ENCODE measurements at regions not wholly inside any gene's neighbourhood (a gene's known extent, or its start where the extent isn't known, plus 50 kb on each side); places are given as distances from the start of the nearest gene placed in this dataset.

DNA sequence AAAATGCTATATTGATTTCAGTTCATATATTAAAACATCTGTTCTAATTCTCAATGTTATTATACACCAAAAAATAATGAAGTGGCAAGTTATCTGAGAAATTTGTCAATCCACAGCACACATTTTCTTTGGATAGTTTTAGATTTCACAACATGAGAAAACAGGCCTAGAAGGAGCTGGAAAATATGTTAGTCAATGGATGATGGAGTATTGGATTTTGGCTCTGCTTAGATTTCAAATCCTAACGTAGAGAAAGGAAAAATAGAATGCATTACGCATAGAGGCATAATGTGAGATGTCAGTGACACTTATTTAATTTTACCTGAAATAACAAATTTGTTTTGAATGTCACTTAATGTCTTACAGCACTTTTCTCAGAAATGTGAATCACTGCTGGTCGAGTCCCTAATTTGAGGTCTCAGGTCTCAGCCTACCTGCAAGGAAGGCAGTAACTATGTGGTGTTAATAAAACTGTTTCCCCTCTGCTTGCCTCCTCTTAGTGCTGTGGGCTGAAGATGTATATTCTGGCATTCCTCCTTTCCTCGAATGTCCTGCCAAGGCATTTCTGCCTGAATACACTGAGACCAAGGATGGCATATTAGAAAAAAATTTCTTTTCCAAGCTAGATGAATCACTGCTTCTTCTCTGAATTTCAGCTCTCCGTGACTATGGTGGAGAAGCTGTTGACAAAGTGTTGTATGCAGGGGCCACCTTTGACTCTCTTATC is 232.4 kb downstream of the POSTN start:
- H3K27me3 ChIP-seq (ENCODE audit: control insufficient read depth in 1 of 2, insufficient read depth in 2 of 2, low read length in 2 of 2): no peaks in the 10 kb centered on the region
- H3K4me3 ChIP-seq (replicated peaks in 1 of 3; ENCODE audit: insufficient read depth in 1 of 3, low read depth in 2 of 3, low read length in 3 of 3): no peak overlapping the region
- H3K9ac ChIP-seq (ENCODE audit: insufficient read depth, low read depth, low read length): no peak overlapping the region
- H3K79me2 ChIP-seq (ENCODE audit: insufficient read depth, low read length): no peaks in the 10 kb centered on the region
- no peak overlapping the region for H2AFZ ChIP-seq (ENCODE audit: low read length)
- H3K27ac ChIP-seq (ENCODE audit: extremely low read length, insufficient read depth, low read length): no peak overlapping the region
- TF ChIP-seq SAP130 (CRISPR knock-in tag; IDR thresholded peaks at IDR 0.05; ENCODE audit: low read depth) (no peak), ZNF709 (CRISPR knock-in tag; IDR thresholded peaks at IDR 0.05) (no peak), ZNF567 (CRISPR knock-in tag; IDR thresholded peaks at IDR 0.05; ENCODE audit: borderline replicate concordance) (no peak), FOXK1 (CRISPR knock-in tag; IDR thresholded peaks at IDR 0.05; ENCODE audit: borderline replicate concordance, low read depth) (no peak), ZNF619 (CRISPR knock-in tag; IDR thresholded peaks at IDR 0.05) (no peak), ARID2 (CRISPR knock-in tag; IDR thresholded peaks at IDR 0.05; ENCODE audit: borderline replicate concordance) (no peak), CBX2 (IDR thresholded peaks at IDR 0.05; ENCODE audit: low read depth, low read length) (no peak), CBX2 (CRISPR knock-in tag; IDR thresholded peaks at IDR 0.05; ENCODE audit: low read depth) (no peak), ZNF616 (CRISPR knock-in tag; IDR thresholded peaks at IDR 0.05; ENCODE audit: low read depth) (no peak), RAD21 (CRISPR knock-in tag; IDR thresholded peaks at IDR 0.05) (no peak), CEBPG (CRISPR knock-in tag; IDR thresholded peaks at IDR 0.05) (no peak), MXD4 (CRISPR knock-in tag; IDR thresholded peaks at IDR 0.05) (no peak), ZNF850 (CRISPR knock-in tag; conservative IDR thresholded peaks at IDR 0.05) (no peak)
- TF ChIP-seq, protein P1, sequence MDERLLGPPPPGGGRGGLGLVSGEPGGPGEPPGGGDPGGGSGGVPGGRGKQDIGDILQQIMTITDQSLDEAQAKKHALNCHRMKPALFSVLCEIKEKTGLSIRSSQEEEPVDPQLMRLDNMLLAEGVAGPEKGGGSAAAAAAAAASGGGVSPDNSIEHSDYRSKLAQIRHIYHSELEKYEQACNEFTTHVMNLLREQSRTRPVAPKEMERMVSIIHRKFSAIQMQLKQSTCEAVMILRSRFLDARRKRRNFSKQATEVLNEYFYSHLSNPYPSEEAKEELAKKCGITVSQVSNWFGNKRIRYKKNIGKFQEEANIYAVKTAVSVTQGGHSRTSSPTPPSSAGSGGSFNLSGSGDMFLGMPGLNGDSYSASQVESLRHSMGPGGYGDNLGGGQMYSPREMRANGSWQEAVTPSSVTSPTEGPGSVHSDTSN (CRISPR knock-in tag; IDR thresholded peaks at IDR 0.05): no peak
- TF ChIP-seq, protein P2, sequence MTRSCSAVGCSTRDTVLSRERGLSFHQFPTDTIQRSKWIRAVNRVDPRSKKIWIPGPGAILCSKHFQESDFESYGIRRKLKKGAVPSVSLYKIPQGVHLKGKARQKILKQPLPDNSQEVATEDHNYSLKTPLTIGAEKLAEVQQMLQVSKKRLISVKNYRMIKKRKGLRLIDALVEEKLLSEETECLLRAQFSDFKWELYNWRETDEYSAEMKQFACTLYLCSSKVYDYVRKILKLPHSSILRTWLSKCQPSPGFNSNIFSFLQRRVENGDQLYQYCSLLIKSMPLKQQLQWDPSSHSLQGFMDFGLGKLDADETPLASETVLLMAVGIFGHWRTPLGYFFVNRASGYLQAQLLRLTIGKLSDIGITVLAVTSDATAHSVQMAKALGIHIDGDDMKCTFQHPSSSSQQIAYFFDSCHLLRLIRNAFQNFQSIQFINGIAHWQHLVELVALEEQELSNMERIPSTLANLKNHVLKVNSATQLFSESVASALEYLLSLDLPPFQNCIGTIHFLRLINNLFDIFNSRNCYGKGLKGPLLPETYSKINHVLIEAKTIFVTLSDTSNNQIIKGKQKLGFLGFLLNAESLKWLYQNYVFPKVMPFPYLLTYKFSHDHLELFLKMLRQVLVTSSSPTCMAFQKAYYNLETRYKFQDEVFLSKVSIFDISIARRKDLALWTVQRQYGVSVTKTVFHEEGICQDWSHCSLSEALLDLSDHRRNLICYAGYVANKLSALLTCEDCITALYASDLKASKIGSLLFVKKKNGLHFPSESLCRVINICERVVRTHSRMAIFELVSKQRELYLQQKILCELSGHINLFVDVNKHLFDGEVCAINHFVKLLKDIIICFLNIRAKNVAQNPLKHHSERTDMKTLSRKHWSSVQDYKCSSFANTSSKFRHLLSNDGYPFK (CRISPR knock-in tag; IDR thresholded peaks at IDR 0.05; ENCODE audit: borderline replicate concordance): no peak
- H3K36me3 ChIP-seq (replicated peaks in 1 of 2; ENCODE audit: control insufficient read depth in 1 of 2, insufficient read depth in 2 of 2, low read length in 2 of 2): no peaks in the 10 kb centered on the region
- ChIA-PET POLR2A (no interaction called here), CTCF (ENCODE audit: low intra/inter-chr PET ratio, low total read pairs) (no interaction called here)
- 2% methylated on average over 5 of the region's 5 CpGs for WGBS (ENCODE audit: low lambda C conversion rate)
- intact Hi-C loops (cut with micrococcal nuclease; ENCODE audit: unreplicated experiment) (no loop called here), in situ Hi-C loops (cut with HindIII; ENCODE audit: extremely low pct_ligation_motif_present, low pct_unique_long_range_greater_than_20kb) (no loop called here)
- no TSS peak for BruUV-seq (replicated peaks)
- ATAC-seq (no peak), DNase-seq (ENCODE audit: low spot score) (no peak), FAIRE-seq (no peak)
- no peak overlapping the region for H3K4me2 ChIP-seq (ENCODE audit: low read depth, low read length)
- no peaks in the 10 kb centered on the region for H3K9me3 ChIP-seq (ENCODE audit: low read length)
- H4K20me1 ChIP-seq (ENCODE audit: insufficient read depth, low read length): no peaks in the 10 kb centered on the region
- H3K4me1 ChIP-seq (ENCODE audit: insufficient read depth, low read length): no peaks in the 10 kb centered on the region

Measured in HepG2 (cell line).